BE2C (cell line): ENCODE measurements at regions not wholly inside any gene's neighbourhood (a gene's known extent, or its start where the extent isn't known, plus 50 kb on each side); places are given as distances from the start of the nearest gene placed in this dataset.

ENCODE experiments used
- DNase-seq: peaks from one replicate; pipeline ENCODE4 v3.0.0-alpha.2; 2020
- H3K27me3 ChIP-seq: fragments of 250-450 bp; sonication (Bioruptor Pico); 2 replicates; pipeline ENCODE4 v1.5.1; 2020; ENCODE audit warnings: mild to moderate bottlenecking
- H3K36me3 ChIP-seq: fragments of 250-450 bp; sonication (Bioruptor Pico); 2 replicates; pipeline ENCODE4 v1.5.1; 2020; ENCODE audit warnings: mild to moderate bottlenecking
- H3K4me1 ChIP-seq: fragments of 250-450 bp; sonication (Bioruptor Pico); 2 replicates; pipeline ENCODE4 v1.5.1; 2020
- H3K4me3 ChIP-seq: 2 replicates; pipeline ENCODE4 v1.5.1; 2011; ENCODE audit warnings: low read depth, low read length
- H3K9me3 ChIP-seq: fragments of 250-450 bp; sonication (Bioruptor Pico); 2 replicates; pipeline ENCODE4 v1.5.1; 2020
- CTCF ChIP-seq: IDR thresholded peaks from 2 replicates; pipeline ENCODE4 v1.5.1; 2012; ENCODE audit warnings: mild to moderate bottlenecking, low read depth, low read length

GRCh38 chr15:62739507-62739906 lies 303.0 kb upstream of the TPM1 start:
- H3K9me3 ChIP-seq = peaks cover 2% of the 10 kb centered on the region; the same call in 1 of the 2 replicates
- no peak for TF ChIP-seq CTCF
- no peaks in the 10 kb centered on the region for H3K27me3 ChIP-seq
- DNase-seq = no peak
- peaks cover 28% of the 10 kb centered on the region for H3K4me1 ChIP-seq
- H3K4me3 ChIP-seq = no peak overlapping the region
- H3K36me3 ChIP-seq = 0 out of 2 replicates have a peak, but pooled peaks cover 3% of the 10 kb centered on the region

- TF ChIP-seq CTCF = no peak; the same call in 1 of the 2 replicates
- Histone ChIP-seq H3K27me3 (no peaks in the 10 kb centered on the region), H3K4me3 (no peak overlapping the region), H3K4me1 (peaks cover 28% of the 10 kb centered on the region), H3K36me3 (0 out of 2 replicates have a peak, but pooled peaks cover 3% of the 10 kb centered on the region), H3K9me3 (peaks cover 2% of the 10 kb centered on the region; the same call in 1 of the 2 replicates)
- DNase-seq = no peak
Observed at GRCh38 chr15:62740141-62741004, 302.2 kb upstream of the TPM1 start.

- H3K4me1 ChIP-seq = peaks cover 28% of the 10 kb centered on the region
- H3K36me3 ChIP-seq = 0 out of 2 replicates have a peak, but pooled peaks cover 3% of the 10 kb centered on the region
- no peaks in the 10 kb centered on the region for H3K9me3 ChIP-seq
- DNase-seq = no peak
- H3K27me3 ChIP-seq = no peaks in the 10 kb centered on the region
- TF ChIP-seq CTCF = no peak
- no peak overlapping the region for H3K4me3 ChIP-seq
Observed at GRCh38 chr15:62741106-62741505, 301.4 kb upstream of the TPM1 start.

GRCh38 chr15:62742409-62743171 lies 300.0 kb upstream of the TPM1 start:
- no peaks in the 10 kb centered on the region for H3K27me3 ChIP-seq
- H3K9me3 ChIP-seq = no peaks in the 10 kb centered on the region
- TF ChIP-seq CTCF = peak; percentile 93
- peak; percentile 67 for DNase-seq
- peak overlapping the region; percentile 32 for H3K4me3 ChIP-seq
- peaks cover 29% of the 10 kb centered on the region for H3K4me1 ChIP-seq
- H3K36me3 ChIP-seq = 0 out of 2 replicates have a peak, but pooled peaks cover 3% of the 10 kb centered on the region

GRCh38 chr15:62745621-62746225 lies 296.8 kb upstream of the TPM1 start:
- Histone ChIP-seq H3K4me1 (peaks cover 28% of the 10 kb centered on the region), H3K27me3 (no peaks in the 10 kb centered on the region), H3K9me3 (no peaks in the 10 kb centered on the region; the same call in 1 of the 2 replicates), H3K36me3 (no peaks in the 10 kb centered on the region), H3K4me3 (no peak overlapping the region)
- DNase-seq = no peak
- TF ChIP-seq CTCF = no peak
